Panc1 (cell line): ENCODE measurements at regions not wholly inside any gene's neighbourhood (a gene's known extent, or its start where the extent isn't known, plus 50 kb on each side); places are given as distances from the start of the nearest gene placed in this dataset.

Experiments
- ATAC-seq: fragments of 200-7000 bp; cut with Tn5 transposase; 2 replicates; pipeline ENCODE4 v1.9.1; 2020; ENCODE audit warnings: mild to moderate bottlenecking, moderate library complexity
- BruUV-seq: library from RNA; stranded (reverse); fragments of 400-500 nt; replicated peaks from 2 replicates; lab custom pipeline; 2021; lab: Mats Ljungman, UMichigan
- CTCF ChIA-PET: fragments of 300-600 bp; sonication (Branson Sonifier 250); formaldehyde crosslinking; loops from one replicate; lab custom pipeline; 2022; ENCODE audit warnings: antibody characterized with exemption; lab: Charles Lee
- POLR2A ChIA-PET: fragments of 300-600 bp; sonication (Branson Sonifier 250); formaldehyde crosslinking; loops from one replicate; lab custom pipeline; 2022; ENCODE audit warnings: antibody characterized with exemption; lab: Charles Lee
- DNase-seq: peaks from one replicate; pipeline ENCODE4 v3.0.0-alpha.2; 2010; ENCODE audit warnings: low read depth, low spot score
- H3K27ac ChIP-seq: 2 replicates; pipeline ENCODE4 v1.5.1; 2011; ENCODE audit warnings: mild to moderate bottlenecking, low read length, inconsistent platforms
- H3K27me3 ChIP-seq: fragments of 200-500 bp; sonication (Bioruptor generic); 2 replicates; pipeline ENCODE4 v1.6.0; 2014; ENCODE audit warnings: low read length, inconsistent platforms; ENCODE audit not compliant: control insufficient read depth, insufficient read depth
- H3K36me3 ChIP-seq: fragments of 200-500 bp; sonication (Bioruptor generic); 2 replicates; pipeline ENCODE4 v1.5.1; 2014; ENCODE audit warnings: inconsistent platforms, mild to moderate bottlenecking, low read length, moderate library complexity; ENCODE audit not compliant: control insufficient read depth, insufficient read depth
- H3K4me1 ChIP-seq: 2 replicates; pipeline ENCODE4 v1.5.1; 2011; ENCODE audit warnings: inconsistent platforms, mild to moderate bottlenecking, low read length, moderate library complexity; ENCODE audit not compliant: control insufficient read depth, insufficient read depth
- H3K4me3 ChIP-seq, 2 experiments: 2 replicates each; pipeline ENCODE4 v1.5.1; 2011 to 2012; ENCODE audit warnings: low read depth in 2 of 2, low read length in 2 of 2, mild to moderate bottlenecking in 2 of 2, inconsistent platforms in 1 of 2, moderate library complexity in 1 of 2
- H3K9me3 ChIP-seq: fragments of 200-500 bp; sonication (Bioruptor generic); 2 replicates; pipeline ENCODE4 v1.5.1; 2014; ENCODE audit warnings: low read depth, mild to moderate bottlenecking, inconsistent platforms, low read length, moderate library complexity; ENCODE audit not compliant: control insufficient read depth, insufficient read depth
- CTCF ChIP-seq: fragments of 450-650 bp; IDR thresholded peaks from 2 replicates; pipeline ENCODE4 v1.5.1; 2017; ENCODE audit warnings: mild to moderate bottlenecking
- POLR2AphosphoS5 ChIP-seq: IDR thresholded peaks from 2 replicates; pipeline ENCODE4 v1.6.1; 2012; ENCODE audit warnings: mild to moderate bottlenecking, low read depth, low read length, moderate library complexity
- REST ChIP-seq, 2 experiments: IDR thresholded peaks; 2 replicates each; pipeline ENCODE4 v1.6.1; 2011 to 2012; ENCODE audit warnings: low read depth in 2 of 2, control low read depth in 1 of 2, low read length in 1 of 2, mild to moderate bottlenecking in 1 of 2, moderate library complexity in 1 of 2; ENCODE audit not compliant: insufficient read depth in 1 of 2
- SIN3A ChIP-seq: IDR thresholded peaks from 2 replicates; pipeline ENCODE4 v1.6.1; 2012; ENCODE audit warnings: low read depth, mild to moderate bottlenecking, low read length, moderate library complexity, borderline replicate concordance; ENCODE audit not compliant: insufficient read depth
- TCF7L2 ChIP-seq: IDR thresholded peaks from 2 replicates; pipeline ENCODE4 v1.6.1; 2011; ENCODE audit warnings: mild to moderate bottlenecking, low read depth, low read length, inconsistent platforms
- in situ Hi-C: cut with HindIII; loops from 2 replicates; pipeline ENCODE4 v1.10.0; 2016; ENCODE audit warnings: low sequenced_read_pairs, low pct_unique_long_range_greater_than_20kb
- intact Hi-C: fragments of 100-400 bp; cut with micrococcal nuclease; formaldehyde crosslinking; loops from one replicate; pipeline ENCODE4 v1.10.0; 2022; ENCODE audit not compliant: unreplicated experiment

GRCh38 chr2:7471185-7471584, 554.0 kb downstream of the RNF144A start:
- H3K9me3 ChIP-seq, result no peaks in the 10 kb centered on the region
- DNase-seq (no peak), ATAC-seq (no peak)
- no peaks in the 10 kb centered on the region for H3K27me3 ChIP-seq
- TF ChIP-seq POLR2AphosphoS5 (no peak), SIN3A (no peak), TCF7L2 (no peak), REST (IDR thresholded peaks at IDR 0.05; ENCODE audit: insufficient read depth in 1 of 2, low read depth in 2 of 2, low read length in 1 of 2) (no peak), CTCF (no peak)
- in situ Hi-C loops (no loop called here), intact Hi-C loops (no loop called here)
- ChIA-PET CTCF (no interaction called here), POLR2A (no interaction called here)
- no peaks in the 10 kb centered on the region; the same call in 1 of the 2 replicates for H3K36me3 ChIP-seq
- no peak overlapping the region for H3K27ac ChIP-seq
- BruUV-seq, result no TSS peak
- no peaks in the 10 kb centered on the region for H3K4me1 ChIP-seq
- H3K4me3 ChIP-seq, result no peak overlapping the region

- no peak overlapping the region for H3K27ac ChIP-seq
- POLR2A ChIA-PET, result no interaction called here
- no peak for DNase-seq
- ATAC-seq, result no peak
- no TSS peak for BruUV-seq
- H3K4me3 ChIP-seq, result no peak overlapping the region
- no peaks in the 10 kb centered on the region for H3K27me3 ChIP-seq
- H3K9me3 ChIP-seq, result no peaks in the 10 kb centered on the region
- no peaks in the 10 kb centered on the region; the same call in 1 of the 2 replicates for H3K36me3 ChIP-seq
- in situ Hi-C loops, result no loop called here
- CTCF ChIA-PET, result no interaction called here
- no peaks in the 10 kb centered on the region for H3K4me1 ChIP-seq
- intact Hi-C loops, result no loop called here
- TF ChIP-seq SIN3A (no peak), TCF7L2 (no peak), POLR2AphosphoS5 (no peak), REST (IDR thresholded peaks at IDR 0.05; ENCODE audit: insufficient read depth in 1 of 2, low read depth in 2 of 2, low read length in 1 of 2) (no peak)
Measured at GRCh38 chr2:7472465-7472864, 555.3 kb downstream of the RNF144A start.
